DOHH2 (cell line): ENCODE measurements at regions not wholly inside any gene's neighbourhood (a gene's known extent, or its start where the extent isn't known, plus 50 kb on each side); places are given as distances from the start of the nearest gene placed in this dataset.

Experiments
- H3F3A ChIP-seq: fragments of 200-600 bp; sonication (generic), shearing (Covaris generic); 2 replicates; pipeline ENCODE4 v1.6.0; 2016; ENCODE audit warnings: antibody characterized with exemption, mild to moderate bottlenecking; ENCODE audit not compliant: control insufficient read depth, insufficient read depth
- H3K27ac ChIP-seq: fragments of 200-600 bp; sonication (generic); 2 replicates; pipeline ENCODE4 v1.5.1; 2014; ENCODE audit warnings: low read depth, mild to moderate bottlenecking, low read length, moderate library complexity
- H3K27me3 ChIP-seq: fragments of 200-600 bp; sonication (generic); 2 replicates; pipeline ENCODE4 v1.6.1; 2014; ENCODE audit warnings: mild to moderate bottlenecking, low read length, mixed read lengths; ENCODE audit not compliant: control insufficient read depth
- H3K36me3 ChIP-seq: fragments of 200-600 bp; sonication (generic); 2 replicates; pipeline ENCODE4 v1.6.1; 2014; ENCODE audit warnings: mild to moderate bottlenecking, low read length, moderate library complexity, mixed read lengths; ENCODE audit not compliant: control insufficient read depth
- H3K4me1 ChIP-seq: fragments of 200-600 bp; sonication (generic); 2 replicates; pipeline ENCODE4 v1.6.1; 2014; ENCODE audit warnings: mild to moderate bottlenecking, low read length, mixed read lengths; ENCODE audit not compliant: control insufficient read depth
- H3K4me2 ChIP-seq: fragments of 200-600 bp; sonication (generic); 2 replicates; pipeline ENCODE4 v1.6.0; 2014; ENCODE audit warnings: mild to moderate bottlenecking, low read length, moderate library complexity
- H3K4me3 ChIP-seq: fragments of 200-600 bp; sonication (generic); 2 replicates; pipeline ENCODE4 v1.5.1; 2014; ENCODE audit warnings: mild to moderate bottlenecking, low read length, mixed read lengths
- H3K79me2 ChIP-seq: fragments of 200-600 bp; sonication (generic); 2 replicates; pipeline ENCODE4 v1.6.1; 2014; ENCODE audit warnings: mild to moderate bottlenecking, low read length, mixed read lengths; ENCODE audit not compliant: control insufficient read depth
- H3K9me2 ChIP-seq: fragments of 200-600 bp; sonication (generic); replicated peaks from 2 replicates; pipeline ENCODE4 v1.6.1; 2014; ENCODE audit warnings: mild to moderate bottlenecking, low read length, mixed read lengths; ENCODE audit not compliant: control insufficient read depth
- H3K9me3 ChIP-seq: fragments of 200-600 bp; sonication (generic); 2 replicates; pipeline ENCODE4 v1.6.1; 2014; ENCODE audit warnings: antibody characterized with exemption, low read length, mixed read lengths; ENCODE audit not compliant: control insufficient read depth, insufficient read depth
- H4K20me1 ChIP-seq: fragments of 200-600 bp; sonication (generic); 2 replicates; pipeline ENCODE4 v1.6.0; 2014; ENCODE audit warnings: low read depth, mild to moderate bottlenecking, antibody characterized with exemption, low read length, moderate library complexity; ENCODE audit not compliant: control insufficient read depth, insufficient read depth
- EZH2phosphoT487 ChIP-seq: fragments of 200-600 bp; sonication (generic); IDR thresholded peaks from 2 replicates; pipeline ENCODE4 v1.6.1; 2017; ENCODE audit warnings: borderline replicate concordance, mild to moderate bottlenecking, antibody characterized with exemption, low read length, moderate library complexity, mixed read lengths
- TF ChIP-seq, protein P1 (sequence below): fragments of 200-600 bp; sonication (generic); IDR thresholded peaks from one replicate; pipeline ENCODE4 v1.5.1; 2014; ENCODE audit warnings: antibody characterized with exemption, mild to moderate bottlenecking, low read depth, low read length; ENCODE audit not compliant: poor library complexity, severe bottlenecking

DNA sequence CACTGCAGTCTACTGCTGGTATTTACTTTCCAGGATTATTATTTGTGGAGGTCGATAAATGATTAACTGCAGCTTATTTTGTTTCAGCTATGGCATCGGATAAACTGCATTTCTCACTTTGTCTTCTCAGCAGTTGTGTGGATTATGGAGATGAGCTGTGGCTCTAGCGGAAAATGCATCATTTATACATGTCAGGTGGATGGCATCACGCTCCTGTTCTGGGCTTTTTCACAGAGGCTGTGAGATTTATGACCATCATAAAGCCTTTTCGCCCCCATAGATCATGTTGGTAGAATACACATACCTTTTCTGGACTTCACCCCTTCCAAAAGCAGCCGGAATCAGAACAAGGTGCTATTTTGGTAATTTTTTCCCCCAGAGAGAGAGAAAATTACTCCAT lies 118.8 kb upstream of the MAGEB18 start:
- Histone ChIP-seq H3K4me2 (no peak overlapping the region), H3K9me3 (no peaks in the 10 kb centered on the region), H3K9me2 (no peaks in the 10 kb centered on the region), H3K36me3 (no peaks in the 10 kb centered on the region), H3K27me3 (no peaks in the 10 kb centered on the region), H3K27ac (no peak overlapping the region), H3F3A (no peaks in the 10 kb centered on the region), H4K20me1 (no peaks in the 10 kb centered on the region), H3K79me2 (no peaks in the 10 kb centered on the region), H3K4me3 (no peak overlapping the region), H3K4me1 (no peaks in the 10 kb centered on the region)
- TF ChIP-seq, protein P1, sequence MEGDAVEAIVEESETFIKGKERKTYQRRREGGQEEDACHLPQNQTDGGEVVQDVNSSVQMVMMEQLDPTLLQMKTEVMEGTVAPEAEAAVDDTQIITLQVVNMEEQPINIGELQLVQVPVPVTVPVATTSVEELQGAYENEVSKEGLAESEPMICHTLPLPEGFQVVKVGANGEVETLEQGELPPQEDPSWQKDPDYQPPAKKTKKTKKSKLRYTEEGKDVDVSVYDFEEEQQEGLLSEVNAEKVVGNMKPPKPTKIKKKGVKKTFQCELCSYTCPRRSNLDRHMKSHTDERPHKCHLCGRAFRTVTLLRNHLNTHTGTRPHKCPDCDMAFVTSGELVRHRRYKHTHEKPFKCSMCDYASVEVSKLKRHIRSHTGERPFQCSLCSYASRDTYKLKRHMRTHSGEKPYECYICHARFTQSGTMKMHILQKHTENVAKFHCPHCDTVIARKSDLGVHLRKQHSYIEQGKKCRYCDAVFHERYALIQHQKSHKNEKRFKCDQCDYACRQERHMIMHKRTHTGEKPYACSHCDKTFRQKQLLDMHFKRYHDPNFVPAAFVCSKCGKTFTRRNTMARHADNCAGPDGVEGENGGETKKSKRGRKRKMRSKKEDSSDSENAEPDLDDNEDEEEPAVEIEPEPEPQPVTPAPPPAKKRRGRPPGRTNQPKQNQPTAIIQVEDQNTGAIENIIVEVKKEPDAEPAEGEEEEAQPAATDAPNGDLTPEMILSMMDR = no peak
- no peak for TF ChIP-seq EZH2phosphoT487

- H3K27ac ChIP-seq = no peak overlapping the region
- H3K27me3 ChIP-seq = no peaks in the 10 kb centered on the region
- no peaks in the 10 kb centered on the region for H3K4me1 ChIP-seq
- H3F3A ChIP-seq = no peaks in the 10 kb centered on the region
- H3K9me3 ChIP-seq = no peaks in the 10 kb centered on the region
- no peak overlapping the region for H3K4me2 ChIP-seq
- TF ChIP-seq EZH2phosphoT487 = no peak
- TF ChIP-seq, protein P1 = no peak
- H3K36me3 ChIP-seq = no peaks in the 10 kb centered on the region
- H3K4me3 ChIP-seq = no peak overlapping the region
- H3K9me2 ChIP-seq = no peaks in the 10 kb centered on the region
- H3K79me2 ChIP-seq = no peaks in the 10 kb centered on the region
- H4K20me1 ChIP-seq = no peaks in the 10 kb centered on the region
Measured at GRCh38 chrX:26026179-26026578, 112.0 kb upstream of the MAGEB18 start.

GRCh38 chrX:26032111-26032912 lies 105.8 kb upstream of the MAGEB18 start:
- TF ChIP-seq EZH2phosphoT487 = no peak
- TF ChIP-seq, protein P1 = no peak
- H3K27me3 ChIP-seq = no peaks in the 10 kb centered on the region
- no peaks in the 10 kb centered on the region for H4K20me1 ChIP-seq
- H3K4me2 ChIP-seq = no peak overlapping the region
- H3K9me2 ChIP-seq = no peaks in the 10 kb centered on the region
- no peak overlapping the region for H3K4me3 ChIP-seq
- no peaks in the 10 kb centered on the region for H3K36me3 ChIP-seq
- H3K9me3 ChIP-seq = no peaks in the 10 kb centered on the region
- no peaks in the 10 kb centered on the region for H3K4me1 ChIP-seq
- no peaks in the 10 kb centered on the region for H3K79me2 ChIP-seq
- H3K27ac ChIP-seq = no peak overlapping the region
- no peaks in the 10 kb centered on the region for H3F3A ChIP-seq
